Inferior parietal cortex (tissue), 1 donor: ENCODE measurements at regions not wholly inside any gene's neighbourhood (a gene's known extent, or its start where the extent isn't known, plus 50 kb on each side); places are given as distances from the start of the nearest gene placed in this dataset.
"Not testable (repeated sequence)": the region's sequence is repeated elsewhere in the genome, so short reads cannot be mapped to it uniquely, and the experiment has no call there.

Source experiments
- DNase-seq: peaks from one replicate; pipeline ENCODE4 v3.0.0-alpha.2; 2016; ENCODE audit errors: extremely low spot score

DNA sequence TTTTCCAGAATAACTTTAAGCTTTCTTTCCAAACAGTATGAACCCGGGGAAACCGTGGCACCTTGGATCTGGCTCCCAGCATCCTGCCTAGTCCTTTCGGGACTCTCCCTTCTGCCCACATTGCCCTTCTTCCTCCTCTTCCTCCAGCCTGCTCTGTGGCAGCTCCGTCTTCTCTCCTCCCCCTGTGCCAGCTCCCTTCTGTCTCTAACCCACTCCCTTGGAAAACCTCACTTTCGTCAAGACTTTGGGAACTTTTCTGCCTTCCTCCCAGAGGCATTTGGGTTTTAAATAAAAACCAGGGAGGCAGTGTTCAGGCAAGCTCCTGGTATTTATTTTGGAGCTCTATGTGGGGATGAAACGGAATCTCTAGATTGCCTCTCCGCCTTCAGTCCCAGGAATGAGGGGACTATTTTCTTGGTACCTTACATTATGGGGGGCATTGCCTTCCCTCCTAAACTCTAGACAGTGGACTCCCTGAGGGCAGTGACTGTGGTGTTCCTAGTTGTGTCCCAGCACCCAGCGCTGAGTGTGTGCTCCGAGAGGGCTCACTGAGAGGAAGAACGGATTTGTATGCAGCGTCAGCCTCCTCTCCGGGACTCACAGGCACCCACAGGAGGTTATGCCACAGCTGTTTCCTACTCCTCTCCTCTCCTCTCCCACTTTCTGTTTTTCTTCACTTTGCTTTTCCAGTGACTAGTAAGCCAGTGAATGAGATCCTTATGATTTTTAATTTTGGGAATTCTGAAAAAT, 105.4 kb upstream of the MRPS22 start:
- no peak for DNase-seq

DNA sequence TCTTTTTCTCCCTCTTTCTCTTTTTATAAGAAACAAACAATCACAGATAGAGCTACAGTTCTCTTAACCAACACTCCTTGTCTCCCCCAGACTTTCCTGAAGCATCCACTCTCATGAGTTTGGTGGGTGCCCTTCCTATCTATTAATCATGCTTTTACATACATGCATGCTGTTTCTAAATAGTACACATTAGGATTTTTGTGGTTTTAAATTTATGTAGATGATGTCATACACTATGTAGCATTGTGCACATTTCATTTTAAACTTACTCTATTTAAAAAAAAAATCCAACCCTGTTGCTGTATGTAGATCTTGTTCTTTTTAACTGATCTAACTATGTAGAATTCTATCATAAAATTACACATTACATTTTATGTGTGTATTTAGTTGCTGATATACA, 104.3 kb upstream of the MRPS22 start:
- DNase-seq = no peak

DNA sequence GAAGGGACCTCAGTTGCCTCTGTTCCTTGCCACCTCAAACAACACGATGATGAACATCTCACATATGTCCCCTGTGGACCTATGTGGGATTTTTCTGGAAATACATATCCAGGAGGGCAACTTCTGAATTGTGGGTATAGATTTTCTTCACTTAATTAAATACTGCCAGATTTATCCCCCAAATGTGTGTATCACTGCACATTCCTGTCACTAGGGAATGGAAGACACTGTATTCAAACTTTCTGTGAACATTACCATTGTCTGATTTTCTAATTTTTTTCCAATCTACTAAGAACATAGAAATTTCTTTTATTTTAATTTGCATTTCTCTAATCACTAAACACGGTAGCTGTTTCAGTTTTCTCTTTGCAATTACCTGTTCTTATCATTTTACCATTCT, 102.0 kb upstream of the MRPS22 start:
- no peak for DNase-seq

DNA sequence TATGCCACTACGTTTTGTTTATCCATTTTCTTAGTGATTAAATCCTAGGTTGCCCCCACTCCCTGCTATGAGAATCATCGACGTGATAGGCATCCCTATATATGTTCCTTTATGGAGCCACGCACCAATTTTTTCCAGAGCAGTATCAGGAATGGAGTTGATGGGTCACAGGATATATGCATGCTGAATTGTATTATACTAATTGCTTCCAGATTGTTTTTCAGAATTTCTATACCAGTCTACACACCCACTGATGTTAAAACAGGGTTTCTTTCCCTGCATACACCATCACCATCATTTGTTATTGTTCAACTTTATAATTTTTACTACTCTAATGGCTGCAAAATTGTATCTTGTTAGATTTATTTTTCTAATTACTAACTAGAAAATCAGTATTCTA, 100.1 kb upstream of the MRPS22 start:
- DNase-seq = no peak

DNA sequence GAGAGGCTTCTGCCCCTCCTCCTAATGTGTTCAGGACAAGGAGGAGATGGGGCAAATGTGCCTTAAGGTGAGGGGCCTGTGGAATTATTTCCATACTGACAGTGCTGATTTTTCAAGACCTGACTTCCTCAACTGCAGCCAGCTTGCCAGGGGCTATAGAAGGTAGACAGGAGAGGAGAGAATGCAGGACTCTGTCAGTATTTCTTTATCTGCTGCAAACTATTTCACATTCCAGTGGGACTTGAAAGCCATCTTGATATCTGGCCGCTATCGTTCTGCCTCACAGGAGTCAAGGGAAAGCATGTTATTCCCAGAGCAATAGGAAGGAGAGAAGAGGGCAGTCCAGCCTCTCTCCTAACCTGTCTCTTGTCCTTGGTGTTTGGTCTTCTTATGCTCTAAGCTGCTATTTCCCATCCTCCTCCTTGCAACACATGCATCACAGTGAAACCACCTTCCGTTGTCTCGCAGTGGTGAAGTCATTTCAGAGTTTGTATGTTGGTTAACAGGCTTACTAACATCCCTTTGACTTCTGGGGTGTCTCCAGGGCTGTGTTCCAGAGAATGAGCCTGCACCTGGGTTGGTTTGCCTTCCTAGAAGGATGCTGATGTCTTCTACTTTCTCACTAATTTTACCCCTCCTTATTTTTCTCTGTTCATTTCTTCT, 95.1 kb upstream of the MRPS22 start:
- DNase-seq = no peak

DNA sequence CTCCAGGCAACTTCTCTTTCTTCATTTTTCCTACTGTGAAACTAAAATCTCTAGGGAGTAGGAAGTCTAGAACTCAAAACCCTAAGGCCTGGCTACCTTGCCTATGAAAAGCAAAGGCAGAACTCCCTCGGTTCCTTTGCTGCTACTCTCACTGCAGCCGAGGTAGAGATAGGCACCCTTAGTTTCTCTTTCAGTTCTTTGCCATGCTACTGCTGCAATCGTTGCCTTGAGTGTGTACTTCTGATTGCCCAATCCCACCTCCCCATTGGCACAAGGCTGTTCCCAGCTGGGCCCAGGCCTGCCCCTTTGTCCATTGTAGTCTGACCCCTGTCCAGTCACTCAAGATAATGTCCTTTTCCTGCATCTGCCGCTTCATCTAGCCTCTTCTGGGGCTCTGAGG, 92.3 kb upstream of the MRPS22 start:
- DNase-seq = no peak

DNA sequence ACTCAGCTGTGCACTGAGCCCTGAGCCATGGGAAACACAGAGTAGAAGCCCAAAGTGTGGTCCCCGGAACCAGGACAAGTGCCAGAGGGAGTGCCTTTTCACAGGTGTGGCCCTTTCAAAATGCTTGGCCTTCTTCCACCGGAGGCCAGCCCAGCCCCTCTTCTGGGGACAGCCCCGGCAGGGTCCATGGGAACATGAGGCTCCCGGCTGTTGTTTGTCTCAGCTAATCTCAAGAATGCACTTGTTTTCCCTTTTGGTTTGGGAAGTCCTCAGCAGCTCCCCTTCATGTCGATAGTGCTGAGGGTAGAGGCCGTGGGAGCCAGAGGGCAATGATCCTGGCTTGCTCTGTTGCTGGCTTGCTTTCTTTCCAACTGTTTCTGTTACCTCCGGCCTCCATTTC, 91.1 kb upstream of the MRPS22 start:
- DNase-seq = no peak

DNA sequence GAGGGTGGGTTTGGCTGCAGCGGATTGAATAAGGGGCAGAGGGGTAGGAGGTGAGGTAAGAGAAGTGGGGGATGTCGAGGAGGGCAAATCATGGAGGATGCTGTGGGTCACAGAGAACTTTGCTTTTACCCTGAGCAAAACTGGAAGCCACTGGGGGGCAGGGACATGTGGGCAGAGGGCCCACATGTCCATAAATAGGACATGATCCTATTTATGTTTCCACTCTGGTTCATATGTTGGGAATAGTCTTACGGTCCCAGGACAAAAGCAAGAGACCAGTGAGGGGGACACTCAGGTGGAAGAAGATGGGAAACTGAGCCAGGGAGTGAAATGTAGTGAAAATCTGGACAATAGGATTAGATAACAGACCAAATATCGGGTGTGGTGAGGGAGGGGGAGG, 85.5 kb upstream of the MRPS22 start:
- no peak for DNase-seq

DNA sequence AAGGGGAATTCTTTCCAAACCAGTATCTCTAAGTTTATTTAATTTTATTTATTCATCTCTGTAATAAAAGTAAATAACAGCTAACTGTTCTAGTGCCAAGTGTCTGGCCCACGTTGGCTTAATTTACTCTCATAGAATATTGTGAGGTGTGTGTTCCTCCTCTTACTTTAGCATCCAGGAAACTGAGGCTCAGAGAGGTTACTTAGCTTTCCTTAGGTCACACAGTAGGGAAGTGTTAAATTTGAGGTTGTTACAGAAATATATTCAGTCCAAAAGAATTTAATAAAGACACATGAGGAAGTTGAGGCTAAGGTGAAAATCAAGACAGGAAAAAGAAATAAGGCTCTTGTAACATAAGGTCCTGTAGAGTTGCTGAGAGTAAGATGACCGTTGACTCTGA, 84.4 kb upstream of the MRPS22 start:
- no peak for DNase-seq

DNA sequence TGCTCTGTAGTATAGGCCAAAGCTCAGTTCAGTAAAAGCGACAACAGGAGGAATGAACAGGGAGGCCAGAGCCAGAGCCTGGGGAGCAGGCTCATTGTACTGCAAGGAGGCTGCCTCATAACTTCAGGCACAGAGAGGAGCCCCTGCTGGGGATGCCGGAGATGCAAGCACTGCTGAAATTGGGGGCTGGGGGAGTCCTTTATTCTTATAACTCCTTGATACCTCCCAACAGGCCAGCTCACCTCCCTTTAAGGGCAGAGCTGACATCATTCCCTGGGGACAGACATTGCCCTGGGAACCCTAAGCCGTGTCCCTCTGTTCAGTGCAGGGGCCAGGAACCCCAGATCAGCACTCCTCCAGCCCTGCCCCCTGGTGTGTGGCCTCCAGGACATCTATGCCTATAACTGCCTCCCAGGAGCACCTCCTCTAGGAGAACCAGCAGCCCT, 83.8 kb upstream of the MRPS22 start:
- DNase-seq = no peak

DNA sequence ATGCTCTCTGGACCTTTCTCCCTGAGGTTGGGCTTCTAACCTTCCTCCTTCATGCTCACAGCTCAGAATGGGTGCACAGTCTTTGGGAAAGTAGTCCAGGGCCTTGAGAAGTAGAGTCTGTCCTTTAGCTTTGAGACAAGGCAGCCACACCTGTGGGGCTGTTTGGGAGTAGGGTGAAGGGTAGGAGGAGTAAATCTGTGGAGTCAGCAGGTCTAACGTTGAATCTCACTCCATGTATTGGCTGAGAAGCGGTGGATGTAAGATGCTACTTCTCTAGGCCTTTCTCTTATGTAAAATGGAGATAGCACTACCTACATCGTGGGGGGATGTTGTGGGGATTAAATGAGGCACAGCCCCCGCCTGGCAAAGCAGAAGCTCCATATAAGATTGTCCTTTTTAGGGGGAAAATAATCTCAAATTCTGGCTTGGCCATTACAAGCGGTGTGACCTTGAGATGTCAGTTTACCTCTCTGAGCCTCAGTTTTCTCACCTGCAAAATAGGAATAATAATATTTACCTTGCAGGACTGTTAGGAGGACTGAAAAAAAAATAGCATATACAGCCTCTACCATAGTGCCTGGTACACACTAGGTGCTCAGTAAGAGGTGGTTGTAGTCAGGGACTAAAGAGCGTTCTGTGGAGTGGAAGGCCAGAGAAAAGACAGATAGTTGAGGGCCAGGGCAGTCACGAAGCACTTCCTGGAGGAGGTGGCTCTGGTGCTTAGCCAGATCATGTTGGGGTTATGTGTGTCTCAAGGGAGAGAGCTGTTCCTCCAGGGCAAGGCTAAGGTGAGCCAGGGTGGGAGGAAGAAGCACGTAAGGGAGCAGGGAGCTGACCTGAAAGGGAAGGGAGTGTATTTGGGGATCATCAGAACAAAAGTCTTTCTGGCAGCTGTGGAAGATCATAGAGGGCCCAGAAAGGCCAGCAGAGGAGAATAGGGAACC, 82.8 kb upstream of the MRPS22 start:
- no peak for DNase-seq

DNA sequence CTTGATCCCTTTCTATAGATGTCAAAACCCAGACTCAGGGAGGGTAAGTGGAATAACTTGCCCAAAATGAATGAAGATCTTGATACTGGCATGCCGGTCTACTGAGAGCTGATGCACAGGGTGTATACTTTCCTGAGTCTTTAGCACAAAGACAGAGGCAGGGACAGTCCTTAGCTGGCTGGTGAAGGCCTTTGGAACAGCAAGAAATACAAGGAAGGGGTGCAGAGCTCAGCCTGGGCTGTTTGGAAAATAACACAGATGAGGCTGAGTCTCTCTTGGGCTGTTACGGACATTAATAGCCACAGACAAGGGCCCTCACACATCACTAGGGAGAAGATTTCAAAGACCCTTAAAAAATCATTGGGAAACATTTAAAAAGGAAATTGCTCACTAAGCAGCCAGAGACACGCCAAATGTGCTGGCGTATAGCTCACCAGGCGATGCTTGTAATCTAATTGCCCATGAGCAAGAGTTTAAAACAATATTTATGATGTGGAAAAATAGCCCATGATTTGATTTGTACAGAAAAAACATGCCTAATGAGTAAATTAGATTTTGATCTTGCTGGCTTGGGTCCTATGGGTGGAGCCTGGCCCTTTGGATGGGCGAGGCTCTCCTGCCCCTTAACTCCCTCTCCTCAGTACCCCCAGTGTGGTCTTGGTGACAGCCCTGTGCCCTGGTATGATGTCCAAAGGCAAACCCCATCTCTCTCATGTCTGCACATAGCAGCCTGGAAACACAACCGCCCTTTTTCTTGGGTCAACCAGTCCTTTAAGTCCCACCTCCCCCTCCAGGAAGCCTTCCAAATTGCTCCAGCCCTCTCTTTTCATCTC, 81.8 kb upstream of the MRPS22 start:
- DNase-seq = no peak

DNA sequence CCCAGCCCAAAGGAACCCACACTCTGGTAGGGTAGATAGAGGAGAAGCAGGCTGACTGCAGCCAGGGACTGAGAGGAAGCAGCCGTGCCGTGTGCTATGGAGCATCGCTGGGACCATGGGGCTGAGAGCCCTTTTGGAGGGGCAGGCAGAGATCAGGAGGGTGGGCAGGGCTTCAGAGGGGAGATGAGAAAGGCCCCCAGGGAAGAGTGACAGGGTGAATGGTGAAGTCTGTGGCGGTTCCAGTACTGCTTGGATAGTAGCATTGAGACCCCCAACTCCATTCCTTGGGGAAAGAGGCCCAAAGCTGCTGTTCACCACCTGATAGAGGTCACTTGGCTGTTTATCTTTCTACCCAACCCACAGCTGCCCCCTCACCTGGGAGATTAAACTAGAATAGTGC, 80.0 kb upstream of the MRPS22 start:
- DNase-seq = no peak

DNA sequence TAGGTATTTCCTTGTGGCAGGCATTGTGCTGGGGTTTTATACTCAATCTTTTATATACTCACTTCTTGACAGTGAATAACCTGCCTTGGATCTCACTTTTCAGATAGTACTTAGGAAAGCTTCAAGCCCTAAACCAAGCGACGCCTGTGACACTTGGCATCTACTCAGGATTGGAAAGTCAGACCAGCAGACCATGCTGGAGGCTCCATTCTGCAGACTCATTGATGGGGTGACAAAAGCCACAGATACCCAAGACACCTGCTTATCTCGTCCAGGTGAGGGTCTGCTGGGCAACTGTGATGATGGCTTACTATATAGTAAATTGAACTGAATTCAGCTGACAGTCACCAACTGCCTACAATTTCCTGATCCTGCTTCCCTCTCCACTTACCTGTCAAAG, 79.4 kb upstream of the MRPS22 start:
- DNase-seq = no peak

DNA sequence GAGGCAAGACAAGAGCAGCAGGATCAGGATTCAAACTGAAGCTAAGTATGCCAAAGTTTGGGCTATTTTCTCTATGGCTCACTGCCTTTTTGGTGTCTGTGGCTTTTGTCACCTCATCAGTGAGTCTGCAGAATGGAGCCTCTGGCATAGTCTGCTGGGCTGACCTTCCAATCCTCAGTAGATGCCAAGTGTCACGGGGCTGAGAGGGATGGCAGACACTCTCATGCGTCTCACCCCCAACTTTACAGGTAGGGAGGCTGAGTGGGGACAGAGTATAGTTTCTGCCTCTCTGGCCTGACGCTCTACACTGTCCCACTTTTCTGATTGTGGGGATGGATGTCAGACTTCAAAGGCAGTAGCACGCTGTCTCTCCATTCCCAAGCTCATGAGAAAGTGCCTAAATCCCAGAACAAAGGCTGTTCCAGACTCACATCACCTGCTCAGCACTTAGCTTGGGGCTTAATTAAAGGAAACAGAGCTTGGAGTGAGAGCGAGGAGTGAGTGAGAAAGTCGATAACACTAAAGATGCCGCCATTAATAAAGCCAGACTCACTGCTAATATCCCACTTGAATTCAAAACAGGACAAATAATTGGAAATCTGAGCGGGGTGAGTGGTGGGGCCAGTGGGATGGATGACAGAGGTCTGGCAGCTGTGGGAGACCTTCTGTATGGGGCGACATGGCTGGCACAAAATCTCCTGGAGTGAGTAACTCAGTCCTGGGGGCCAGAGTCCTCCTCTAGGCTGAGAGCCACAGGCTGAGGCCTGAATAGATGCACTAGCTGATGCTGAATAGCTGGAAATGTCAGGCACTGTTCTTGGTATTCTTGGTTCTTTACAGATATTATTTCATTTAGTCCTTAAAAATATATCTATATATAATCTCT, 78.4 kb upstream of the MRPS22 start:
- DNase-seq = no peak

DNA sequence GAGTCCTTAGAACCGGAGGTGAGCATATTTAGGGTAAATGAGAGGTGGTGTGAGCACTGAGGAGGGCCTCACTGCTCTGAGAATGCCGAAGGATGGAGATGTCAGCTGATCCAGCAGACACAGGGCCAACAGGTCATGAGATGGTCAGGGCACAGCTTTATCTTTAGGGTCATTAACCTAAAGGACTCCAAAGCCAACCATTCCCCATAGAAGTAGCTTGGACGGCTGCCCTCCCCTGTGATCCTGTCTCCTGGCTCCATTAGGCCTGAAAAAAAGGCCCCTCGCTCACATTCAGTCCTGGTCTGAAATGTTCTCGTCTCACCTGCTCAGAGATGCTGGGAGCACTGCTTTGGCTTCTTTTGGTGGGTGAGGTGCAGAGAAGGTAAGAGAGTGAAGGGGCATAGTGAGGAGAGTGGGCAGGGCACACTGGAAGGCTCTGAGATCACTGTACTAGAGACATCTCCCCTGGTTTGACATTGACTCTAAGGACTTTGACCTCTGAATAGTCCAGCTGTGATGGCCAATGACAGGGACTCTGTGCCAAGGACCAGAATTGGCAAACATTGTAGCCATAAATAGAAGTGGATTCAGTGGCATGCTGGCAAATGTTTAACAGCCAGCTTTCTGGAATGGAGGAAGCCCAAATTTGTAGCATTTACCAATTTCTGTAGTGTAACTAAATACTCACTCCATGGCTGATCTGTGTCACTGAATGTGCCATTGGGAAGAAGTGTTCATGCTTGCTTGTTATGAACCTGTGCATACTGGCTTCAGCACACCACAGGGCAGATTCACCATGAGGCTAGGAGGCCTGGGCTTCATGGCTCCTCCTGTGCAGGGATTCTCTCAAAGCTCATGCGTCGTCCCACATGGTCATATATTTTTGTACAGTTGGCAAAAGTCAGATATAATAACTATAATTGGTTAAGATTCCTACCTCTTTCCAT, 76.2 kb upstream of the MRPS22 start:
- no peak for DNase-seq

DNA sequence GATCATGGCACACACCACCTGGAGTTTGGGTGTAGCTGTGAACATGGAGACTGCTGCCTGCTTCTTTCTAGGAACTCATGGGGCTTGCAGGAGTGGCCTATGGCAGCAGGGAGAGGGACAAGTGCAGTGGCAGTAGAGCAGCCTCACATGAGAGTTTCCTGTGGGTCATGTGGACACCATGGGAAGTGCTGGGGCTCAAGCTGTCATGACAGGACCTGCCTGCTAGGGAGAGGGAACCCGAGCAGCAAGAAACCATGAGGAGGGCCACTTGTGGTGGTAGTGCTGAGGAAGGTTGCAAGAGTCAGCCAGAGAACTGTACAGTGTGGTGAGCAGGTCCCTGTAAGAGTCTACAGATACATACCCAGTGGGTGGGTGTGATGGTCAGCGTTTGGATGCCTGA, 73.8 kb upstream of the MRPS22 start:
- DNase-seq = no peak

DNA sequence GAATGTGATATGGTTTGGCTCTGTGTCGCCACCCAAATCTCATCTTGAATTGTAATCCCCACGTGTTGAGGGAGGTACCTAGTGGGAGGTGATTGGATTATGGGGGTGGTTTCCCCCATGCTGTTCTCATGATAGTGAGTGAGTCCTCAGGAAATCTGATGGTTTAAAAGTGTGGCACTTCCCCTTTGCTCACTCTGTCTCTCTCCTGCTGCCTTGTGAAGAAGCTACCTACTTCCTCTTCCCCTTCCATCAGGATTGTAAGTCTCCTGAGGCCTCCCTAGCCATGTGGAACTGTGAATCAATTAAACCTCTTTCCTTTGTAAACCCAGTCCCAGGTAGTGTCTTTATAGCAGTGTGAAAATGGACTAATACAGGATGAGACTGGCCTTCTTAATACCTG, 73.2 kb upstream of the MRPS22 start:
- not testable (repeated sequence) for DNase-seq

DNA sequence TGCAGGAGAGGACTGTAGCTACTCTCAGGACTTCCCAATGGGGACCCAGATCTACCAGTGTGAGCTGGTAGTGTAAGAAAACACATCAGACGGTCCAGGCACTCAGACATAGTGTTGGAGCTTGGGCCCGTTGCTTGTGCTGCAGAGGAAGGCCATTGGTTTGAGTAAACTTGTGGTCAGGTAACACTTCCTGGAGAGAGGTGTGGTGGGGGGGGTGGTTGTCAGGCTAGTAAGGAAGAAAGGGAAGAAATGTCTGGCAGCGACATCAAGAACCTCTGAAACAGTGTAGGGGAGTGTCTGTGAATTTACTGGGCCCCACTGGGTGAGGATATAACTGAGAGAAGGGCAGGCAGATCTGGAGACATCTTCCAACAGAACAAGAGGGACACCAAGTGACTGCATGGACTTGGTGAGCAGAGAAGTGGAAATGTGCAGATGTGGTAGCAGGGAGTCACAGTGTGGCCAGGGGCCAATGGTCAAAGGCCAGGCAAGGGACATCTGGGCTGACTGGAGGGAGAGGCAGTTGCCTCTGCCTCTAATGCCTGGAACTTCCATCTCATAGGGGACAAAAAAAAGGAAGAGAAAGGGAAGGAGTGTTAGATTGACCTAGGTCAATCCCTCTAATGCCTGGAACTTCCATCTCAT, 63.7 kb upstream of the MRPS22 start:
- DNase-seq = no peak
